Right lung (tissue), 2 donors: ENCODE measurements at regions not wholly inside any gene's neighbourhood (a gene's known extent, or its start where the extent isn't known, plus 50 kb on each side); places are given as distances from the start of the nearest gene placed in this dataset.
"Not testable (repeated sequence)": the region's sequence is repeated elsewhere in the genome, so short reads cannot be mapped to it uniquely, and the experiment has no call there.

Experiments used
- DNase-seq, 2 donors: peaks; one replicate each; pipeline ENCODE4 v3.0.0-alpha.2; 2013

- DNase-seq: no peak
These were observed 343.0 kb upstream of the NCAM1 start for GRCh38 chr11:112617977-112618826.

- DNase-seq: no peak
These were observed 342.1 kb upstream of the NCAM1 start for GRCh38 chr11:112619106-112619505.

- no peak for DNase-seq
These were observed 340.4 kb upstream of the NCAM1 start for GRCh38 chr11:112620621-112621394.

GRCh38 chr11:112623057-112623456 lies 338.2 kb upstream of the NCAM1 start:
- no peak for DNase-seq

- DNase-seq: no peak
These were observed 336.8 kb upstream of the NCAM1 start for GRCh38 chr11:112624431-112624830.

- not testable (repeated sequence) for DNase-seq
These were observed 336.2 kb upstream of the NCAM1 start for GRCh38 chr11:112624971-112625370.

GRCh38 chr11:112625814-112626213 lies 335.4 kb upstream of the NCAM1 start:
- DNase-seq: no peak

- no peak for DNase-seq
These were observed 334.5 kb upstream of the NCAM1 start for GRCh38 chr11:112626731-112627130.

- no peak for DNase-seq
These were observed 333.6 kb upstream of the NCAM1 start for GRCh38 chr11:112627588-112628045.

GRCh38 chr11:112628676-112629075 lies 332.5 kb upstream of the NCAM1 start:
- no peak for DNase-seq

- DNase-seq: no peak
These were observed 330.7 kb upstream of the NCAM1 start for GRCh38 chr11:112630496-112630895.

GRCh38 chr11:112631333-112631732 lies 329.9 kb upstream of the NCAM1 start:
- DNase-seq: no peak

- no peak for DNase-seq
These were observed 328.2 kb upstream of the NCAM1 start for GRCh38 chr11:112632866-112633505.

- DNase-seq: no peak
These were observed 326.7 kb upstream of the NCAM1 start for GRCh38 chr11:112634551-112634950.

GRCh38 chr11:112634995-112635737 lies 326.1 kb upstream of the NCAM1 start:
- DNase-seq: no peak

GRCh38 chr11:112637076-112637475 lies 324.1 kb upstream of the NCAM1 start:
- no peak for DNase-seq

GRCh38 chr11:112637876-112638275 lies 323.3 kb upstream of the NCAM1 start:
- no peak for DNase-seq

- no peak for DNase-seq
These were observed 321.8 kb upstream of the NCAM1 start for GRCh38 chr11:112639469-112639868.

- no peak for DNase-seq
These were observed 317.8 kb upstream of the NCAM1 start for GRCh38 chr11:112643416-112643815.

- no peak for DNase-seq
These were observed 316.6 kb upstream of the NCAM1 start for GRCh38 chr11:112644410-112645131.

- no peak for DNase-seq
These were observed 311.4 kb upstream of the NCAM1 start for GRCh38 chr11:112649856-112650255.
